Thoracic aorta (tissue), 2 donors: ENCODE measurements at regions not wholly inside any gene's neighbourhood (a gene's known extent, or its start where the extent isn't known, plus 50 kb on each side); places are given as distances from the start of the nearest gene placed in this dataset.
"Not testable (repeated sequence)": the region's sequence is repeated elsewhere in the genome, so short reads cannot be mapped to it uniquely, and the experiment has no call there.

Experiments
- ATAC-seq: fragments of 150-250 bp; one replicate; pipeline ENCODE4 v1.8.0; 2017; ENCODE audit warnings: low read depth; ENCODE audit not compliant: insufficient number of reproducible peaks, low FRiP score
- DNase-seq: peaks from one replicate; pipeline ENCODE4 v3.0.0-alpha.2; 2020; ENCODE audit warnings: low spot score
- H3K27ac ChIP-seq, 2 donors: fragments of 200-600 bp; sonication (generic); 1 replicate in 1 of 2; 2 replicates in 1 of 2; pipeline ENCODE4 v1.5.1; 2016; ENCODE audit warnings: mild to moderate bottlenecking in 2 of 2, moderate library complexity in 2 of 2
- H3K27me3 ChIP-seq: fragments of 200-600 bp; sonication (generic); replicated peaks from 2 replicates; pipeline ENCODE4 v1.6.0; 2016; ENCODE audit warnings: mild to moderate bottlenecking; ENCODE audit not compliant: insufficient read depth
- H3K36me3 ChIP-seq: fragments of 200-600 bp; sonication (generic); one replicate; pipeline ENCODE4 v1.5.1; 2016
- H3K4me1 ChIP-seq, 2 donors: fragments of 200-600 bp; sonication (generic); 1 replicate in 1 of 2; 2 replicates in 1 of 2; pipeline versions ENCODE4 v1.5.1 to v1.6.0; 2016; ENCODE audit warnings: low read depth in 2 of 2, mild to moderate bottlenecking in 1 of 2; ENCODE audit not compliant: control insufficient read depth in 1 of 2
- H3K4me3 ChIP-seq: fragments of 200-600 bp; sonication (generic); 2 replicates; pipeline ENCODE4 v1.5.1; 2016; ENCODE audit warnings: mild to moderate bottlenecking
- H3K9me3 ChIP-seq: fragments of 200-600 bp; sonication (generic); 2 replicates; pipeline ENCODE4 v1.5.1; 2016
- CTCF ChIP-seq: fragments of 200-600 bp; sonication (generic); IDR thresholded peaks from one replicate; pipeline ENCODE4 v1.5.1; 2019; ENCODE audit warnings: antibody characterized with exemption

- H3K27me3 ChIP-seq: no peaks in the 10 kb centered on the region
- DNase-seq: no peak
- no peak overlapping the region for H3K27ac ChIP-seq
- no peaks in the 10 kb centered on the region for H3K9me3 ChIP-seq
- no peak for ATAC-seq
- no peaks in the 10 kb centered on the region for H3K36me3 ChIP-seq
- H3K4me1 ChIP-seq: no peaks in the 10 kb centered on the region
- no peak for TF ChIP-seq CTCF
- no peak overlapping the region for H3K4me3 ChIP-seq
Observed at GRCh38 chr2:147150241-147150635, 694.6 kb upstream of the ACVR2A start.

- H3K4me3 ChIP-seq: no peak overlapping the region
- H3K4me1 ChIP-seq: no peaks in the 10 kb centered on the region
- DNase-seq (no peak), ATAC-seq (no peak)
- no peak overlapping the region for H3K27ac ChIP-seq
- H3K27me3 ChIP-seq: no peaks in the 10 kb centered on the region
- H3K36me3 ChIP-seq: no peaks in the 10 kb centered on the region
- TF ChIP-seq CTCF: no peak
- no peaks in the 10 kb centered on the region for H3K9me3 ChIP-seq
Observed at GRCh38 chr2:147149575-147150240, 695.1 kb upstream of the ACVR2A start.

- no peaks in the 10 kb centered on the region for H3K4me1 ChIP-seq
- no peaks in the 10 kb centered on the region for H3K27me3 ChIP-seq
- TF ChIP-seq CTCF: no peak
- ATAC-seq: no peak
- DNase-seq: no peak
- H3K27ac ChIP-seq: no peak overlapping the region
- no peak overlapping the region for H3K4me3 ChIP-seq
- no peaks in the 10 kb centered on the region for H3K9me3 ChIP-seq
- H3K36me3 ChIP-seq: no peaks in the 10 kb centered on the region
Observed at GRCh38 chr2:147147802-147148201, 697.0 kb upstream of the ACVR2A start.

GRCh38 chr2:147141930-147142329, 702.9 kb upstream of the ACVR2A start:
- Histone ChIP-seq H3K27me3 (no peaks in the 10 kb centered on the region), H3K9me3 (no peaks in the 10 kb centered on the region), H3K4me1 (no peaks in the 10 kb centered on the region), H3K4me3 (no peak overlapping the region), H3K27ac (no peak overlapping the region), H3K36me3 (no peaks in the 10 kb centered on the region)
- no peak for DNase-seq
- TF ChIP-seq CTCF: no peak
- ATAC-seq: no peak

- not testable (repeated sequence) for H3K9me3 ChIP-seq, DNase-seq, ATAC-seq, H3K36me3 ChIP-seq, H3K27me3 ChIP-seq, H3K27ac ChIP-seq, H3K4me3 ChIP-seq, H3K4me1 ChIP-seq
Observed at GRCh38 chr2:147139732-147140131, 705.1 kb upstream of the ACVR2A start.

GRCh38 chr2:147137711-147138110, 707.1 kb upstream of the ACVR2A start:
- ATAC-seq: no peak
- no peak overlapping the region for H3K4me3 ChIP-seq
- no peaks in the 10 kb centered on the region for H3K36me3 ChIP-seq
- H3K4me1 ChIP-seq: no peaks in the 10 kb centered on the region
- DNase-seq: no peak
- no peaks in the 10 kb centered on the region for H3K9me3 ChIP-seq
- TF ChIP-seq CTCF: no peak
- no peak overlapping the region for H3K27ac ChIP-seq
- no peaks in the 10 kb centered on the region for H3K27me3 ChIP-seq
